NCI-H1048 (cell line): ENCODE measurements at regions not wholly inside any gene's neighbourhood (a gene's known extent, or its start where the extent isn't known, plus 50 kb on each side); places are given as distances from the start of the nearest gene placed in this dataset.

Experiments
- DNase-seq: peaks from one replicate; lab custom pipeline; 2025; lab: John Stamatoyannopoulos, UW

GRCh38 chr12:107978201-107978600 lies 150.9 kb upstream of the WSCD2 start:
- DNase-seq, result no peak

- no peak for DNase-seq
These were observed 150.4 kb upstream of the WSCD2 start for GRCh38 chr12:107978641-107979040.

- DNase-seq, result no peak
These were observed 145.2 kb upstream of the WSCD2 start for GRCh38 chr12:107983756-107984472.

- DNase-seq, result no peak
These were observed 144.1 kb upstream of the WSCD2 start for GRCh38 chr12:107984973-107985372.

DNA sequence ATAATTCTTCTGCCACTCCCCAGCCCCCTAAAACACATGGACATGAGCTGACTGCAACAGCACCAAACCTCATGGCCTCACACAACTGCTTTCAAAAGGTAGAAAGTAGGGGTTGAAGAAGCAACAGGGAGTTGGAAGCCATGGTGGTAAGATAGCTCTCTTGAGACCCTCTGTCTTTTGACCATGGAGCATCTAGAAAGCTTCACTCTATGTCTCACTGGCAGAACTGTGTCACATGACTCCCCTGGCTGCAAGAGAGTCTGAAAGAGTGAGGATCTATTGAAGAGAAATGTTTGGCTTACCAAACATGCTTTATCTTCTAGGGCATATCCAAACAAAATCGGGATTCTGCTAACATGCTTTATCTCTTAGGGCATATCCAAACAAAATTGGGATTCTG lies 142.9 kb upstream of the WSCD2 start:
- no peak for DNase-seq

GRCh38 chr12:107990325-107990724 lies 138.8 kb upstream of the WSCD2 start:
- no peak for DNase-seq

DNA sequence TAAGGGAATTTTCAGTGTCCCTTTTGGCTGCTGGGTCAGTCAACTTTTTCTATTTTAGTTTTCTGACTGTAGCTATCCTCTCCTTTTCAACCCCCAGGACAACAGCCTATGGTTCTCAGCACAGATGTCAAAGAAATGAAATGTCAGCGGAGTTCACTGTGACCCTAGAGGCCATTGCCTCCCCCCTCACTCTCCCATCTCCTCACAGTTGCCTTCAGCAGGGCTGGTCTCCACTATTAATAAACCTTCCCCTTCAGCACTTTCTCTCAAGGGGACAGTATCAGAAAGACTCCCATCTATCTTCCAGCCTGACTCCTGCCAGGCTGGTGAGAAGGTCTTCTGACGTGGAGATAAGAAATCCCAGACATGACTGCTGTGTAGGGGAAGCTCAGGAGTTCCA lies 137.1 kb upstream of the WSCD2 start:
- no peak for DNase-seq

DNA sequence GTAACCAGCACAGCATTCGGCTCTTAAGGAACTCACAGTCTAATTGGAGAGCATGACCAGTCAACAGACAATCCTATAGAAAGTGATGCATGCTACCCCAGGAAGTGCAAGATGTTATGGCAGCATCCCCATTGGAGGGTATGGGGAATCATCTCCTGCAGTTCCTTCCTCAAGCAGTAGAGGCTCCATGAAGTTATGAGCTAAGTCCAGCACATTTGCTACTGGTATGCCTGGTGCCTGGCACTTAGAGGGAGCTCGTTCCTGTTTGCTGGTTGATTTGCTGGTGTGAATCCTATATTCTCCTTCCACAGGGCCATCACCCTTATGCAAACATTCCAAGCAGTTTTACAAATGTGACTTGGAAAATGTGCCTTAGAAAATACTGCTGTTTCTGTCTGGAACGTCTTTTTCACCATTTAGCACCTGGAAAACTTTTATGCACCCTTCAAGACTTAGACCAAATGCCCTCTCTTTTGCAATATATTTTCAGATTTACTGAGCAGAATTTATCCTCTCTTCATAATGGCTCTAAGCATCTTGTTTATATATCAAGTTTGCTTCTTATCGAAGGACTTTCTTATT lies 136.1 kb upstream of the WSCD2 start:
- no peak for DNase-seq

DNA sequence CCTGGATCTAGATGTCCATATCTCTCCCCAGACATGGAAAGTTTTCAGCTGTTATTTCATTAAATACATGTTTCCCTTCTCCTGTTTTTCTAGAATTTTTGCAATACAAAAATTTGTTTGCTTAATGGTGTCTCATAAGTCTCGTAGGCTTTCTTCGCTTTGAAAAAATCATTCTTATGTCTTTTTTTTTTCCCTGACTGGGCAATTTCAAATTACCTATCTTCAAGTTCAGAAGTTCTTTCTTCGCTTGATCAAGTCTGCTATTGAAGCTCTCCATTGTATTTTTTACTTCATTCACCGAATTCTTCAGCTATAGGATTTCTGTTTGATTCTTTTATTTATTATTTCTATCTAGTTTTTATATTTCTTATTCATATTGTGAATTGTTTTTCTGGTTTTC lies 130.2 kb upstream of the WSCD2 start:
- DNase-seq, result no peak

GRCh38 chr12:108000111-108000510 lies 129.0 kb upstream of the WSCD2 start:
- no peak for DNase-seq

- no peak for DNase-seq
These were observed 124.8 kb upstream of the WSCD2 start for GRCh38 chr12:108004319-108004718.

- DNase-seq, result no peak
These were observed 120.8 kb upstream of the WSCD2 start for GRCh38 chr12:108008163-108008905.

GRCh38 chr12:108009442-108010070 lies 119.5 kb upstream of the WSCD2 start:
- DNase-seq, result no peak

- no peak for DNase-seq
These were observed 113.0 kb upstream of the WSCD2 start for GRCh38 chr12:108016022-108016564.

DNA sequence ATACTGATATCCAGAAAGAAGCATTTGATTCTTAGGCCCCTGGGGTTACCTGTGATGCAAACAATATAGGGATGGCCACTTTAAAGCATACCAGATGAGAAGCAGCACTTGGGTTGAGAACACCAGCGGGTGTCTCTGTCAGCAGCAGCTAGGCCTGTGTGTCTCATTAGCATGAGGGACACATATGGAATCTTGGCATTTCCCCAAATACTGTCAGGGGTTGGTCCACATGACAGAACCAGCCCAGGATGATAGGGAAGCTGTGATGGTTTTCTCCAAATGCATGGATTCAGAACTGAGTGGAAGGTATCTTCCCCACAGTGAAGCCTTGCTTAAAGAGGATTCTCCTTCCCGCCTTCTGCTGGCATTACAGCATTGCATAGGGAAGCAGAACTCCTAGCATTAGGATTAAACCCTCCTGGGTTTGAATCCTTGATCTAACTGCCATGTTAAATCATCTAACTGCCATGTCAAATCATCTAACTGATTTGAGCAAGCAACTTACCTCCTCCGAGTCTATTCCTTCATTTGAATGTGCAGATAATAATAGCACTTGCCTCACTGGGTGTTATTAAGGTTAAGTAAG lies 111.5 kb upstream of the WSCD2 start:
- no peak for DNase-seq

- DNase-seq, result no peak
These were observed 109.2 kb upstream of the WSCD2 start for GRCh38 chr12:108019862-108020261.

DNA sequence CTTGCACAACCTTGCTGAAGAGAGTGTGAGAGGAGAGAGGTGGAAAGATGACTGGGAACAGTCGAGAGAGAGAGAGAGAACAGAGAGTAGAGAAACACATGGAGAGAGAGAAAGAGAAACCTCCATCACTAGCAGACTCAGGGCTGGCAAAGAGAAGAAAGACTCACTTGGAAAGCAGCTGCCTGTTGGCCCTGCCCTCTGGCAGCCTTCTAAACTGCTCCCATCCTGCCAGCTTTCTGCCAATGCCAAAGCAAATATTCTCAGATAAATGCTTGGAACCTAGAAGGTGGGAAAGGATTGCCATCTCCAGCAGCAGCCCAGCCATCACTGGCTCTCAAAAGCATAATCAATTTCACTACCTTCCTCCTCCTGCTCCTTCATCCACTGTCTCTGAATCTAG lies 107.9 kb upstream of the WSCD2 start:
- no peak for DNase-seq

GRCh38 chr12:108021949-108022522 lies 107.1 kb upstream of the WSCD2 start:
- DNase-seq, result no peak

DNA sequence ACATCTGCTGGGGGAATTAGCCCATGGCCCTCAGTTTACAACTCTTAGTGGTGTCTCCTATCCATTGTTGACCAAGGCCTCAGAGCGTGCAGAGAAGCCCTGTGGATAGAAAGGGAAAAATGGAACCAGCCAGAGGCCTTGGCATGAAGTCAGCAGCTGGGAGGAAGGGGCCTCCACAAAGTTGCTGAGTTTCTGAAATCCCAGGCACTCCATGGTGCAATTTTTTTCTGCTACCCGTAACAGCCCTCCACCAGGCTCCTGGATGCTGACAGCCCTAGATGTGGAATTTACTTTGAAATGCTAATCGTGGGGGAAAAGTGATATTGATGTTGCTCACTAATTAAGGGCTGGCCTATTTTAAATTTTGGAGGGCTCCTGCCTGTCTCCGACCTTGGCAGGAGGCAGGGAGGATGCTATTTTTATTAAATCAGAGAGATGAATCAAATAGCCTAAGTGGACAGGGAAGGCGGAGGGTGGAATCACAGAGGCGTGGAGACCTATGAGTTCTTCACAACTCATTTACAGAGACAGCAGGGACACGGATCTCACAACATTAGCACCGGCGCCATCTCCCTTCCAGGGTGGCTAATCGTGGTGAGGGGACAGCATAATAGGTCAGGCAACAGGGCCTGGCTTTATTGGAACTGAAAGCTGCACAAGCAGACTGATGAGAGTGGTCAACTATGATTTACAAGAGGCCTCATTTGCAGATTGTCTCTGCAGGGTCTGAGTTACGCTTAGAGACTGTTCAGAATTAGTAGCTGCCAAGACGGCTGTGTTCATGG lies 99.8 kb upstream of the WSCD2 start:
- DNase-seq, result no peak

GRCh38 chr12:108033090-108033489 lies 96.0 kb upstream of the WSCD2 start:
- DNase-seq, result no peak

- DNase-seq, result no peak
These were observed 93.7 kb upstream of the WSCD2 start for GRCh38 chr12:108035372-108035771.
